ENCODE measurements at regions not wholly inside any gene's neighbourhood (a gene's known extent, or its start where the extent isn't known, plus 50 kb on each side); places are given as distances from the start of the nearest gene placed in this dataset.

- Histone ChIP-seq H4K91ac (ENCODE audit: insufficient read length, low read depth, low read length) (no peak overlapping the region), H3K9ac (ENCODE audit: extremely low read depth, insufficient read length, low read length) (no peak overlapping the region), H3K4me1 (ENCODE audit: insufficient read depth, low read length) (no peaks in the 10 kb centered on the region), H3K4me2 (ENCODE audit: insufficient read depth, insufficient read length, low read length) (no peak overlapping the region), H3K23me2 (ENCODE audit: insufficient read length, low read depth, low read length, poor library complexity, severe bottlenecking) (no peaks in the 10 kb centered on the region), H3K14ac (ENCODE audit: insufficient read depth, low read length) (no peak overlapping the region), H2AK5ac (ENCODE audit: insufficient read length, low read length) (no peak overlapping the region), H2BK120ac (ENCODE audit: low read depth, low read length, poor library complexity, severe bottlenecking) (no peak overlapping the region), H4K5ac (ENCODE audit: insufficient read length, low read depth, low read length) (no peak overlapping the region), H2BK12ac (ENCODE audit: insufficient read length, low read depth, low read length) (no peak overlapping the region), H3K79me1 (ENCODE audit: insufficient read depth, low read depth, low read length, poor library complexity, severe bottlenecking) (no peaks in the 10 kb centered on the region), H2BK5ac (ENCODE audit: insufficient read length, low read length) (no peak overlapping the region), H3K79me2 (ENCODE audit: insufficient read depth, low read length) (no peaks in the 10 kb centered on the region), H3K56ac (ENCODE audit: insufficient read length, low read depth, low read length) (no peak overlapping the region), H3T11ph (ENCODE audit: low read length) (no peak overlapping the region), H3K18ac (ENCODE audit: insufficient read length, low read depth, low read length) (no peak overlapping the region), H3K4ac (ENCODE audit: low read depth, low read length) (no peak overlapping the region), H3K27me3 (ENCODE audit: insufficient read depth, low read length) (no peaks in the 10 kb centered on the region), H3K23ac (ENCODE audit: insufficient read length, low read depth, low read length) (no peak overlapping the region), H2AFZ (ENCODE audit: low read length) (no peak overlapping the region), H3K9me3 (ENCODE audit: control insufficient read depth, low read depth, low read length) (no peaks in the 10 kb centered on the region), H2BK15ac (ENCODE audit: low read depth, low read length) (no peak overlapping the region), H3K27ac (ENCODE audit: insufficient read length, low read depth, low read length) (no peak overlapping the region), H2BK20ac (ENCODE audit: low read depth, low read length, poor library complexity, severe bottlenecking) (no peak overlapping the region), H4K8ac (replicated peaks; ENCODE audit: insufficient read length, low read depth, low read length) (no peak overlapping the region), H4K20me1 (ENCODE audit: control insufficient read depth, insufficient read depth, insufficient read length) (no peaks in the 10 kb centered on the region)
- Mint-ChIP-seq H3K4me3 (no peak overlapping the region), H3K27me3 (ENCODE audit: low read depth) (no peaks in the 10 kb centered on the region), H3K4me1 (peaks cover 3 to 14% of the 10 kb centered on the region in 2 experiments; a peak in 3 of 4 replicates), H3K27ac (no peak overlapping the region), H3K9me3 (no peaks in the 10 kb centered on the region), H3K36me3 (ENCODE audit: insufficient read depth in 1 of 3, low read depth in 3 of 3) (no peaks in the 10 kb centered on the region)
- TF ChIP-seq, protein P1, sequence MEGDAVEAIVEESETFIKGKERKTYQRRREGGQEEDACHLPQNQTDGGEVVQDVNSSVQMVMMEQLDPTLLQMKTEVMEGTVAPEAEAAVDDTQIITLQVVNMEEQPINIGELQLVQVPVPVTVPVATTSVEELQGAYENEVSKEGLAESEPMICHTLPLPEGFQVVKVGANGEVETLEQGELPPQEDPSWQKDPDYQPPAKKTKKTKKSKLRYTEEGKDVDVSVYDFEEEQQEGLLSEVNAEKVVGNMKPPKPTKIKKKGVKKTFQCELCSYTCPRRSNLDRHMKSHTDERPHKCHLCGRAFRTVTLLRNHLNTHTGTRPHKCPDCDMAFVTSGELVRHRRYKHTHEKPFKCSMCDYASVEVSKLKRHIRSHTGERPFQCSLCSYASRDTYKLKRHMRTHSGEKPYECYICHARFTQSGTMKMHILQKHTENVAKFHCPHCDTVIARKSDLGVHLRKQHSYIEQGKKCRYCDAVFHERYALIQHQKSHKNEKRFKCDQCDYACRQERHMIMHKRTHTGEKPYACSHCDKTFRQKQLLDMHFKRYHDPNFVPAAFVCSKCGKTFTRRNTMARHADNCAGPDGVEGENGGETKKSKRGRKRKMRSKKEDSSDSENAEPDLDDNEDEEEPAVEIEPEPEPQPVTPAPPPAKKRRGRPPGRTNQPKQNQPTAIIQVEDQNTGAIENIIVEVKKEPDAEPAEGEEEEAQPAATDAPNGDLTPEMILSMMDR (conservative IDR thresholded peaks at IDR 0.05), result no peak
- DNase-seq, result no peak
Measured at GRCh38 chr9:115867326-115867725, 286.3 kb upstream of the PAPPA start.
